Body of pancreas (tissue), 4 donors: ENCODE measurements at regions not wholly inside any gene's neighbourhood (a gene's known extent, or its start where the extent isn't known, plus 50 kb on each side); places are given as distances from the start of the nearest gene placed in this dataset.

ENCODE experiments used
- CTCF ChIP-seq, 7 experiments: fragments of 450-650 bp in 4 of 7; fragments of 200-600 bp in 3 of 7; sonication (generic) in 3 of 7; IDR thresholded peaks; one replicate each; pipeline ENCODE4 v1.5.1; 2016 to 2019; ENCODE audit warnings: antibody characterized with exemption in 7 of 7
- POLR2A ChIP-seq, 3 donors: fragments of 450-650 bp; IDR thresholded peaks; one replicate each; pipeline ENCODE4 v1.6.1; 2016; ENCODE audit warnings: antibody characterized with exemption in 3 of 3, mild to moderate bottlenecking in 2 of 3

GRCh38 chr3:177803500-177803899, 606.2 kb upstream of the TBL1XR1 start:
- no peak for TF ChIP-seq POLR2A (IDR thresholded peaks at IDR 0.05)
- TF ChIP-seq CTCF (IDR thresholded peaks at IDR 0.05), result no peak
